ENCODE measurements at regions not wholly inside any gene's neighbourhood (a gene's known extent, or its start where the extent isn't known, plus 50 kb on each side); places are given as distances from the start of the nearest gene placed in this dataset.

- TF ChIP-seq POLR2A (IDR thresholded peaks at IDR 0.05; ENCODE audit: low read depth, low read length), result no peak
- TF ChIP-seq, protein P1, sequence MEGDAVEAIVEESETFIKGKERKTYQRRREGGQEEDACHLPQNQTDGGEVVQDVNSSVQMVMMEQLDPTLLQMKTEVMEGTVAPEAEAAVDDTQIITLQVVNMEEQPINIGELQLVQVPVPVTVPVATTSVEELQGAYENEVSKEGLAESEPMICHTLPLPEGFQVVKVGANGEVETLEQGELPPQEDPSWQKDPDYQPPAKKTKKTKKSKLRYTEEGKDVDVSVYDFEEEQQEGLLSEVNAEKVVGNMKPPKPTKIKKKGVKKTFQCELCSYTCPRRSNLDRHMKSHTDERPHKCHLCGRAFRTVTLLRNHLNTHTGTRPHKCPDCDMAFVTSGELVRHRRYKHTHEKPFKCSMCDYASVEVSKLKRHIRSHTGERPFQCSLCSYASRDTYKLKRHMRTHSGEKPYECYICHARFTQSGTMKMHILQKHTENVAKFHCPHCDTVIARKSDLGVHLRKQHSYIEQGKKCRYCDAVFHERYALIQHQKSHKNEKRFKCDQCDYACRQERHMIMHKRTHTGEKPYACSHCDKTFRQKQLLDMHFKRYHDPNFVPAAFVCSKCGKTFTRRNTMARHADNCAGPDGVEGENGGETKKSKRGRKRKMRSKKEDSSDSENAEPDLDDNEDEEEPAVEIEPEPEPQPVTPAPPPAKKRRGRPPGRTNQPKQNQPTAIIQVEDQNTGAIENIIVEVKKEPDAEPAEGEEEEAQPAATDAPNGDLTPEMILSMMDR (conservative IDR thresholded peaks at IDR 0.05; ENCODE audit: low read depth, low read length), result no peak
- no peak for TF ChIP-seq FOS (IDR thresholded peaks at IDR 0.05; ENCODE audit: low read depth, low read length)
- TF ChIP-seq CEBPB (IDR thresholded peaks at IDR 0.05; ENCODE audit: low read depth, low read length), result no peak
- no peak for TF ChIP-seq RFX5 (IDR thresholded peaks at IDR 0.05; ENCODE audit: low read depth, low read length)
- TF ChIP-seq, protein P2, sequence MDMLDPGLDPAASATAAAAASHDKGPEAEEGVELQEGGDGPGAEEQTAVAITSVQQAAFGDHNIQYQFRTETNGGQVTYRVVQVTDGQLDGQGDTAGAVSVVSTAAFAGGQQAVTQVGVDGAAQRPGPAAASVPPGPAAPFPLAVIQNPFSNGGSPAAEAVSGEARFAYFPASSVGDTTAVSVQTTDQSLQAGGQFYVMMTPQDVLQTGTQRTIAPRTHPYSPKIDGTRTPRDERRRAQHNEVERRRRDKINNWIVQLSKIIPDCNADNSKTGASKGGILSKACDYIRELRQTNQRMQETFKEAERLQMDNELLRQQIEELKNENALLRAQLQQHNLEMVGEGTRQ (IDR thresholded peaks at IDR 0.05; ENCODE audit: low read depth, low read length), result no peak
- no peak for TF ChIP-seq ELK1 (IDR thresholded peaks at IDR 0.05; ENCODE audit: borderline replicate concordance, low read depth, low read length)
- no peak for TF ChIP-seq MAFK (IDR thresholded peaks at IDR 0.05; ENCODE audit: low read depth, low read length)
- TF ChIP-seq MAZ (IDR thresholded peaks at IDR 0.05; ENCODE audit: borderline replicate concordance, low read depth, low read length), result no peak
Observed at GRCh38 chr3:182731764-182732163, 61.5 kb upstream of the ATP11B start.
